HAP-1 (cell line): ENCODE measurements at regions not wholly inside any gene's neighbourhood (a gene's known extent, or its start where the extent isn't known, plus 50 kb on each side); places are given as distances from the start of the nearest gene placed in this dataset.
"Not testable (repeated sequence)": the region's sequence is repeated elsewhere in the genome, so short reads cannot be mapped to it uniquely, and the experiment has no call there.

Experiments
- DNase-seq, 2 experiments: peaks; one replicate each; pipeline ENCODE4 v3.0.0-alpha.2; 2016 to 2020; ENCODE audit warnings: low spot score in 2 of 2
- H3K27me3 ChIP-seq: fragments of 250-450 bp; sonication (Bioruptor Pico); 2 replicates; pipeline ENCODE4 v1.5.1; 2020; ENCODE audit warnings: low read depth, mild to moderate bottlenecking, moderate library complexity
- H3K36me3 ChIP-seq: fragments of 250-450 bp; sonication (Bioruptor Pico); replicated peaks from 2 replicates; pipeline ENCODE4 v1.5.1; 2020; ENCODE audit warnings: mild to moderate bottlenecking
- H3K4me1 ChIP-seq: fragments of 250-450 bp; sonication (Bioruptor Pico); 2 replicates; pipeline ENCODE4 v1.5.1; 2020; ENCODE audit warnings: mild to moderate bottlenecking
- H3K4me3 ChIP-seq: fragments of 250-450 bp; sonication (Bioruptor Pico); 2 replicates; pipeline ENCODE4 v1.5.1; 2020; ENCODE audit warnings: mild to moderate bottlenecking, moderate library complexity
- H3K9me3 ChIP-seq: fragments of 250-450 bp; sonication (Bioruptor Pico); 2 replicates; pipeline ENCODE4 v1.5.1; 2020; ENCODE audit warnings: mild to moderate bottlenecking, moderate library complexity
- in situ Hi-C: fragments of 300-500 bp; cut with MboI; formaldehyde crosslinking; loops from 3 replicates; pipeline ENCODE4 v1.14.3; 2020; ENCODE audit warnings: low sequenced_read_pairs, inconsistent platforms, mixed read lengths

DNA sequence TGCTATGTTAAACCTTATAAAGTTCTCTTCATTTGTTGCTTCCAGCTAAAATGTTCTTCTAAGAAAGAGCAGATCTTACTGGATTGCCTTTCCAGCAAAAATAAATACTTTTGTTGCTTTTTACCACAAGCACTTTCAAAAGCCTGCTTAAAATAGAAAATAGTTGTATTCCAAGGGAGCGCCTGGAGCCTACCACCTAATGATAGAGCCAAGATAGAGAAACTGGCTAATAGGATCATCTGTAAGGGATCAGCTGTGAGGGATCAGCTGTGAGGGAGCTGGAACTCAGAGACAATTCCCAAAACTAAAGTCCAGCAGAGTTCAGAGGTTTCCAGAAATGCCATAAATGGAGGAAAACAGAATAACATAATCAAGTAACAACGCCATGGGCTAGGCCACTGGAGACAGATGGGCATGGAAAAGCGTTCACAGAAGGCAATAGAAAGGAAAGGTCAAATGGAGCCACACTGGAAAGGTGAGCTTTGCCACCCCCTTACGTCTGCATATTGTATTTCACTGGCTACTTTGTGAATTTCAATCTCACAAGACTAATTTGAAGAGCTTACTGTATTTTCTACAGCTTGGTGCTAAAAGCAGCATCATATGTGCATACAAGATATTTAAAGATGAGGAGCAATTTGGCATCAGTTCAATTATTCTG is 140.6 kb upstream of the TLE4 start:
- DNase-seq = no peak
- Histone ChIP-seq H3K9me3 (no peaks in the 10 kb centered on the region), H3K4me1 (no peaks in the 10 kb centered on the region), H3K4me3 (no peak overlapping the region), H3K27me3 (no peaks in the 10 kb centered on the region), H3K36me3 (no peaks in the 10 kb centered on the region)
- in situ Hi-C loops = no loop called here

DNA sequence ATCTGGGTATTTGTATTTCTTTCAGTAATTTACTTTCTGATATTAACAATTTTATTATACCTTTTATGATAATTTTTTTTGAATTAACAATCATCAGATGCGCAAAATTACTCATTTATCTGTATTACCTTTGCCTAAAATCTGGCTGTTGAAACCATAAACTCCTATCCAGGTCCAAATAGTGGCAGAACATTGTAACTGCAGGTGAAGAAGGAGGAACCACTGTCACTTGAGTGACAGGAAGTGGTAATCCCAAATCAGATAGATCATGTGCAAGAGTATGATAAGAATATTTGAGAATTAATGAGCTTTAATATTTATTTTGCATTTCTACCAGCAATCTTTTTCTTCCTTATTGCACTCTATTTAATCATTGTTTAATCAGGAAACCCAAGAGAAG is 139.3 kb upstream of the TLE4 start:
- Histone ChIP-seq H3K36me3 (no peaks in the 10 kb centered on the region), H3K27me3 (no peaks in the 10 kb centered on the region), H3K9me3 (no peaks in the 10 kb centered on the region), H3K4me1 (no peaks in the 10 kb centered on the region), H3K4me3 (no peak overlapping the region)
- in situ Hi-C loops = no loop called here
- DNase-seq = no peak

DNA sequence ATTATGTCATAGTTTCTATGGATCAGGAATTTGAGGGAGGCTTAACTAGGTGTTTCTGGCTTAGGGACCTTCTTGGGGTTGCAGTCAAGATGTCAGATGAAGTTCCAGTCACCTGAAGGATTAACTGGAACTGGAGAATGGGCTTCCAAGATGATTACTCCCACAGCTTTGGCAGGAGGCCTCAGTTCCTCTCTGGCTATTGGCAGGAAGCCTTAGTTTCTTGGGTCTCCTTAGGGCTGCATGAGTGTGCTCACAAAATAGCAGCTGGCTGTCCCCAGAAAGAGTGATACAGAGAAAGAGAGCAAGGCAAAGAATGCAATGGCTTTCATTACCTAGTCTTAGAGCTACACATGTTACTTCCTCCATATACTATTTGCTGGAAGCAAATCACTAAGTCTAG is 138.1 kb upstream of the TLE4 start:
- no peak for DNase-seq
- in situ Hi-C loops = no loop called here
- no peaks in the 10 kb centered on the region for H3K9me3 ChIP-seq

DNA sequence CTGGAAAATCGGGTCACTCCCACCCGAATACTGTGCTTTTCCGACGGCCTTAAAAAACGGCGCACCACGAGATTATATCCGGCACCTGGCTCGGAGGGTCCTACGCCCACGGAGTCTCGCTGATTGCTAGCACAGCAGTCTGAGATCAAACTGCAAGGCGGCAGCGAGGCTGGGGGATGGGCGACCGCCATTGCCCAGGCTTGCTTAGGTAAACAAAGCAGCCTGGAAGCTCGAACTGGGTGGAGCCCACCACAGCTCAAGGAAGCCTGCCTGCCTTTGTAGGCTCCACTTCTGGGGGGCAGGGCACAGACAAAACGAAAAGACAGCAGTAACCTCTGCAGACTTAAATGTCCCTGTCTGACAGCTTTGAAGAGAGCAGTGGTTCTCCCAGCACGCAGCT is 132.5 kb upstream of the TLE4 start:
- H3K4me1 ChIP-seq, in situ Hi-C loops, H3K36me3 ChIP-seq, H3K4me3 ChIP-seq, H3K9me3 ChIP-seq, DNase-seq, H3K27me3 ChIP-seq: not testable (repeated sequence)

More for the DNA sequence above, 138.1 kb upstream of the TLE4 start:
- H3K4me1 ChIP-seq = no peaks in the 10 kb centered on the region
- H3K36me3 ChIP-seq = no peaks in the 10 kb centered on the region
- H3K27me3 ChIP-seq = no peaks in the 10 kb centered on the region
- no peak overlapping the region for H3K4me3 ChIP-seq

DNA sequence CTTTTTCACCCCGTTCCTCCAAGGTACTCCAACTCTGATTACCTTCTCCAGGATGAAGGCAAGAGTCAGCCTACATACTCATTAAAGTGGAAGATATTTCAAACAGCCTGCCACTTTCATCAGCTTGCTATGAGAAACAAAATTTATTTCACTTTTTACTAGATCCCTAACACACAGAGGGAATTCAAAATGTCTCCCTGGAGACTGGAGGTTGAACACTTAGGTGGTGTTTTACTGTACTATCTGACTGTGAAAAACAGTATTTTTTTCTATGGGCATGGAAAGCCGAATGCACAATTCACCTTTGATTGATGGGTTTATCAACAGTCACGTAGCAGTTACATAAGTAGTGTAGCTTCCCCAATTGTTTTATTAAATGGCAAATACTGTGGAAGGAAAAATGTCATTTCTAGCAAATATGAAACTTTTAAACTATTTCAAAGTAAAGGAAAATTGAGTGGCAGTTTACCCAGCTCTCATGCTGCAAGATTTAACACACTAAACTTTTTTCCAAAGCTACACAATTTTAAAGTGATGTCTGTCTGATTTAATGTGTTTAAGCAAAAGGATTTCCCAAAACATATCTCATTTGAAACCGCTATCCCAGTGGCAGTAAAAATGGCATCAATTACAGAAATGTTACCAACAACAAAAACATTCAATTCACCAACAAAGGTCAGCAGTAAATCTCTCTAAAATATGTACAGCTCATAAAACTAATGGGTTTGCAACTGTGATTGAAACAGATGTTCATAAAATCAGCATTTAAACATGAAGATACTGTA is 125.0 kb upstream of the TLE4 start:
- Histone ChIP-seq H3K36me3 (no peaks in the 10 kb centered on the region), H3K4me1 (no peaks in the 10 kb centered on the region), H3K27me3 (no peaks in the 10 kb centered on the region), H3K9me3 (no peaks in the 10 kb centered on the region), H3K4me3 (no peak overlapping the region)
- in situ Hi-C loops = no loop called here
- DNase-seq = no peak

DNA sequence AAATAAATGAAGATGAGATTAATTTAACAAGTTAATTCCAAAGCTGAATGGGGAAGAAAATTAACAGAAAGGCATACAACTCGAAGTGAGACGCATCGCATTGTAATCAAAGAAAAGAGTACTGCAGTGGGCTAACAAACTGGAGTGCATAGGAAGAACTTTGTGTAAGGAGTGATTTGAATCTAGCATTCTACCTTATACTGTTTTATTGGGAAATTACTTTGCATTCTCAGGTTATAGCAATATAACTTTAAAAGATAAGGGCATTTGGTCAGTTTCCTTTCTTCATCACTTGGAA is 124.5 kb upstream of the TLE4 start:
- no peak for DNase-seq
- no peaks in the 10 kb centered on the region for H3K36me3 ChIP-seq
- in situ Hi-C loops = no loop called here
- H3K9me3 ChIP-seq = no peaks in the 10 kb centered on the region
- H3K4me3 ChIP-seq = no peak overlapping the region
- no peaks in the 10 kb centered on the region for H3K4me1 ChIP-seq
- no peaks in the 10 kb centered on the region for H3K27me3 ChIP-seq

DNA sequence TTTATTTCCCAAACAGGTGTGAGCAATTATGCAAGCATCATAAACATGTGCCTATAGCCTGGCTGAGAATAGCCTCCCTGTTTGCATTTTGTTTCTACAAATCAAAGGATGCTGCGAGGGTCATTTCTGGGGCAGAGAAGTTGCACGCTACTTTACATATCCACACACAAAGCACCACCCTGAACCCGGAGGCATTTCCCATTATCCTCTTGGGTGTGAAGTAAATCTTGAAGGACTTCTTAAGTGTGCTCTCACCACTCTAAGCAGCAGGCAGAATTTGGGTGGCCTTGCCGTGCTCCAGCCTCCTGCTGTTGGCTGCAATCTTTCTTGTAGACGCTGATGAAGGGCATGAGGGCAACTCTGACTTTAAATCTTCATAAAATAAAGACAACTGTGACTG is 124.0 kb upstream of the TLE4 start:
- H3K9me3 ChIP-seq = no peaks in the 10 kb centered on the region
- H3K27me3 ChIP-seq = no peaks in the 10 kb centered on the region
- in situ Hi-C loops = no loop called here
- H3K36me3 ChIP-seq = no peaks in the 10 kb centered on the region
- no peak for DNase-seq
- H3K4me1 ChIP-seq = no peaks in the 10 kb centered on the region
- H3K4me3 ChIP-seq = no peak overlapping the region

DNA sequence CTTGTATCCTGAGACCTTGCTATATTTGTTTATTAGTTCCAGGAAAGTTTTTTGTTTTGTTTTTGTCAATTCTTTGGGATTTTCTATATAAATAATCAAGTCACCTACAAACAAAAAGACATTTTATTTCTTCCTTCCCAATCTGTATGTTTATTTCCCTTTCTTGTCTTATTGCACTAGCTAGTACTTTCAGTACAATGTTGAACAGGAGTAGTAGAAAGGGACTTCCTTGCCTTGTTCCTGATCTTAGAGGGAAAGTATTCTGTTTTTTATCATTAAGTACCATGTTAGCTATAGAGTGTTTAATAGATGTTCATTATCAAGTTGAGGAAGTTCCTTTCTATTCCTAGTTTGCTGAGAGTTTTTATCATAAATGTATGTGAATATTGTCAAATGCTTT is 119.5 kb upstream of the TLE4 start:
- H3K36me3 ChIP-seq = no peaks in the 10 kb centered on the region
- H3K27me3 ChIP-seq = no peaks in the 10 kb centered on the region
- no peaks in the 10 kb centered on the region for H3K9me3 ChIP-seq
- no peak overlapping the region for H3K4me3 ChIP-seq
- H3K4me1 ChIP-seq = no peaks in the 10 kb centered on the region
- in situ Hi-C loops = no loop called here
- DNase-seq = no peak

DNA sequence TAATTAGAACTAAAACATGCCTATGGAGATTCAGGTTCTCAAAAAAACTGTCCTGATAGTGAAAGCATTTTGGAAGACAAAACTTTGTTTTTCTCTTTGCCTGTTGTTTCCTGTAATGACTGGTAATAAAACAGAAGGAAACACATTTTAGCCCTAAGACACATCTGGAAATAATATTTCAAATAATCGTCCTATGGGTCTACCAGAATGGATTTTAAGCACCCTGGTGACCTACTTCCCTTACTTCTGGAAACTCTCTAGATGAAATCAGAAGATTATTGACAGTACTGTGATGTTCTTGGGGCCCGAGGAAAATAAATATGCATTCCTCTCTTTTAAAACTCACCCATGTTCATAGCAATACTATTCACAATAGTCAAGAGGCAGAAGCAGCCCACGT is 110.1 kb upstream of the TLE4 start:
- in situ Hi-C loops = no loop called here
- Histone ChIP-seq H3K27me3 (no peaks in the 10 kb centered on the region), H3K9me3 (no peaks in the 10 kb centered on the region), H3K36me3 (no peaks in the 10 kb centered on the region), H3K4me1 (no peaks in the 10 kb centered on the region), H3K4me3 (no peak overlapping the region)
- no peak for DNase-seq

DNA sequence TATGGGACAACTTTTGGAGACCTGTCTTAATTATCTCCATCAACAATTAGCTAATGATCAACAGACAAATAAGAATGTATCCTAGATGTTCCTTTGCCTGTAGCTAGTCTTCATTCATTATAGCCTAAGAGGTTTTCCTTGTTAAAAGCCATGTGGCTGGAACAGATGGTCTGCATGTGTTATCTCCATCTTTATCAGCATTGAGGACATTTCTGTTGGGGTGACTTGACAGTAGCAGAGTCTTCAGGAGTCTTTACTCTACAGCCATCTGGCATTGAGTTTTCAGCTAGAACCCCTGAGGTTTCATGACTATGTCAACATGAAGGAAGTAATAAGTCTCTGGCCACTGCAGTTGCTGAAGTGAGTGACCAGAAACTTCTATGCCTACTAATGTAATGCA is 106.6 kb upstream of the TLE4 start:
- no peaks in the 10 kb centered on the region for H3K36me3 ChIP-seq
- no peaks in the 10 kb centered on the region for H3K4me1 ChIP-seq
- no peaks in the 10 kb centered on the region for H3K27me3 ChIP-seq
- DNase-seq = no peak
- no peaks in the 10 kb centered on the region for H3K9me3 ChIP-seq
- in situ Hi-C loops = no loop called here
- no peak overlapping the region for H3K4me3 ChIP-seq

DNA sequence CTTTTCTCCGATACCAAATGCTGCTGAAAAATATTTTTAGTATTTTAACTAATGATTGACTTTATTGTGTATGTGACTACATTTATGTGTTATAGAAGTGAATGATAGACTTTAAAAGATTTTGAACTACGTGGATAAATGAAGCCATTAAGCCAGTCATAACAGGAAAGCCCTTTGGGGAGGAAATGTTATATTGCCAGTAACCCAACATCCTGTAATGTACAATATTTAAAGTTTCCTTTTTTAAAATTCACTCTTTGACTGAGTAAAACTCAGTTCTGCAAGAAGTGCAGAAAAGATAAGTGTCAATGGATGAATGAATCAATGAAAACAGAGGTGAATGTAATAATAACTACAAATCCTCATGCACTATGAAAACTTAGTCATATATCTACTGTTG is 102.6 kb upstream of the TLE4 start:
- in situ Hi-C loops = no loop called here

DNA sequence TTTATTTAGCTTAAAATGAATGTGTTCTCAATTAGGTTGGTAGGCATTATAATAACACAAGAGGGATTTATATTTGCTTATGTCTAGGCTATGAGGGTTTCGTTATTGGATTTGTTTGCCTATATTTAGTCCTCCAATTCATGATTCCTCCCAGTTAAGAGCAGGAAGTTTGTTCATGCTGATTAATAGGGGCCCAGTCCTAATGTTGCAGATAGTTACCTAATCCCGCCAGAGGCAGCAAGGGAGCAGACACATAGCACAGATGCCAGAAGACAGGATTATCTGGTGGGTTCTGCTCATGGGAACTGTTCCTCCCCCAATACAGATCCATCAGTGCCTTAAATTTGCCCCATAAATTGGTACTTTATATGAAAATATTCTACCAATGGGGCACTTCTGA is 100.8 kb upstream of the TLE4 start:
- in situ Hi-C loops = no loop called here
- no peak for DNase-seq
- Histone ChIP-seq H3K4me1 (no peaks in the 10 kb centered on the region), H3K9me3 (no peaks in the 10 kb centered on the region), H3K27me3 (no peaks in the 10 kb centered on the region), H3K36me3 (no peaks in the 10 kb centered on the region), H3K4me3 (no peak overlapping the region)

More for the DNA sequence above, 102.6 kb upstream of the TLE4 start:
- Histone ChIP-seq H3K9me3 (no peaks in the 10 kb centered on the region), H3K4me1 (no peaks in the 10 kb centered on the region), H3K27me3 (no peaks in the 10 kb centered on the region), H3K4me3 (no peak overlapping the region), H3K36me3 (no peaks in the 10 kb centered on the region)
- no peak for DNase-seq

DNA sequence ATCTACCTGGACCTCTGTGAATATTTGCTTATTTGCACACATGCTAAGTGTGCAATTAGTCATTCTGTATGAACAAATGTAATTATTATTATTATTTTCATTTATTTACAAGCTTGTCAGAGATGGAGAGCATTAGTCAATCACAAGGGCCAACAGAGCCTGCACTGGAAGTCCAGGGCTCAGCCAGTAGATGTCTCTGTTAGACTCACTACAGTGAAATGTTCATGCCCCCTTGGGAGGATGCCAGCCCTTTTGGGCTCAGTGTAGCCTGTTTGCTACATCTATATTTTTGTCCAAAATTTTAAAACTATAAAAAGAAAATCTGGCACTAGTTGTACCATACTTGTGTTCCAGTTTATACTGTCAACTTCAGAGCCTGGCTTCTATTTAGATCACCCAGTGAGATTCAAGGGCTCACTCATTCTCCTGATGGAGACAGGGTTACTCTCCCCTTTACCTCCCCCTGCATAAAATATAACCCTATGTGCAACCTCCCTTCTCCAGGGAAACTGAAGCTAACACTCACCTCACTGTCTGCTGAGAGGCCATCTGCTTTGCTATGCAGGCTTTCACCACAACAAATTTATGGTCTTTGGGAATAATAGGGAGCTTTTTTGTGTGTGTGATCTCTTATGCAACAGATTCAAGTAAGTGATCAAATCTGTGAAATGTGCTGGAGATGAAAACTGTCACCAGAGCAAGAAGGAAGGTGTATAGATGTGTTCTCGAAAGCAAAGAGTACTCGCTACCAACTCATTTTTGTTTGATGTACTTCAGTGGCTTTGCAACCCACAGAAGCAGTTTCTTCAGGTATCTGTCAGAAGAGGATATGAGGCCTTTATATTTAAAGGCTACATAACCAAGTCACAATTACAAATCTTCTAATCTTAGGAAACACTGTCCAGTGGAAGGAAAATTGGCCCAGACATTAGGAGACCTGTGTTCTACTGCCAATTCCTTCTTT is 99.9 kb upstream of the TLE4 start:
- H3K36me3 ChIP-seq = no peaks in the 10 kb centered on the region
- in situ Hi-C loops = no loop called here
- H3K27me3 ChIP-seq = no peaks in the 10 kb centered on the region
- H3K4me3 ChIP-seq = no peak overlapping the region
- H3K9me3 ChIP-seq = no peaks in the 10 kb centered on the region
- H3K4me1 ChIP-seq = no peaks in the 10 kb centered on the region
- peak in 1 of 2 experiments; percentile 9 for DNase-seq

DNA sequence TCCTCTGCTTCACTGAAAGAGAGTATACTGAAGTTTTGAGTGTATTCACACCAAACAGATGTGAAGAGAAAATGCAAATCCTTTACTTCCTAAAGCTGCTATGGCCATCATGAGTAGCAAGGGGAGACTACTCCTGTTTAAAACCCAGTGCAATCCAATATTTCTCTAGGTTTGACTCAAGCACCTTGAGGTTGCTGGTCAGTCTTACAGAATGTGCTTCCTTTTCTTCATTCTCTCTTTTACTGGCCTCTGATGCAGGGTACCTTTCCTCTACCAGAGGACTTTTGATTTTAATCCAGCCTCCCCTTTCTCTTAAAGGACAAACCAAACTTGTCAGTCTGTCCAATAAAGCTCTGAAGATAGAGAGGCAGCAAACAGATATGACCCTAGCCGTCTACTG is 98.1 kb upstream of the TLE4 start:
- H3K9me3 ChIP-seq = no peaks in the 10 kb centered on the region
- DNase-seq = no peak
- no peaks in the 10 kb centered on the region for H3K4me1 ChIP-seq
- H3K27me3 ChIP-seq = no peaks in the 10 kb centered on the region
- no peaks in the 10 kb centered on the region for H3K36me3 ChIP-seq
- no peak overlapping the region for H3K4me3 ChIP-seq
- in situ Hi-C loops = no loop called here
